ENCODE measurements at regions not wholly inside any gene's neighbourhood (a gene's known extent, or its start where the extent isn't known, plus 50 kb on each side); places are given as distances from the start of the nearest gene placed in this dataset.
A peak's percentile ranks its signal among the peaks of the same experiment; 100 is the strongest.

GRCh38 chr2:12506846-12507245, 209.9 kb upstream of the TRIB2 start:
- DNase-seq, result no peak

DNA sequence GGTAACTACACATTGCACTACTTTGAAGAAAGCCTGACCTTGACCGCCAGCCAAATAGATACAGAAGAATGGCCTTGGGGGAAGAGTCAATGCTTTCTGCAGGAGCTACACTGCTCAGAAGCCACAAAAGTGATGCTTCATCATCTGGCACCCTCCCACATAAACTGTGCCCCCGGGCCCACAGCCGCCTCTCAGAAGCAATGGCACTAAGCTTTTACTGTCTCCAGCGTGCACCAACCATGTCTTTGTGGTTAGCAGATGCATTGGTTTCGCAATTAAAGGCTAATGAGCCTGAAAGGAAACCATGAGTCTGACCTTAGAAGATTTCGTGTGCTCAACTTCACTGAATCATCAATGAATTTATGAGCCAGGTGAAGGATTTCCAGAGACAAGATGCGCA, 209.4 kb upstream of the TRIB2 start:
- DNase-seq, result peak in 4 of 5 experiments; percentile 13 to 94 (median 60)

GRCh38 chr2:12510070-12510469, 206.7 kb upstream of the TRIB2 start:
- no peak for DNase-seq

DNA sequence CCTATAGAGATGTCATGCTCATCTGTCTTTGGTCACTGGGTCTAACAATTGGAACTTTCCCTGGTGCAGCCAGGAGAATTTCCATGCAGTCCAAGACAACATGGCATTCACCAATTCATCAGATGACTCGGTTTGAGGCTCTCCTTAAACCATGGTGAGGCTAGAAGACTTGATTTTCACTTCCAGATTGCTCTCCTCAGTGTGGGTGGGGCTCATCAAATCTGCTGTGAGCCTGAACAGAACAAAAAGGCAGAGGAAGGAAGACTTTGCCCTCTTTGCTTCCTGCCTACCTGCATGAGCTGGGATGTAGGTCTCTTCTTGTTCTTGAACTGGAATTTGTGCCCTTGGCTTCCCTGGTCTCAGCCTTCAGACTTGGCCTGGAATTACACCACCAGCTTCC, 203.4 kb upstream of the TRIB2 start:
- peak in 1 of 5 experiments; percentile 63 for DNase-seq

DNA sequence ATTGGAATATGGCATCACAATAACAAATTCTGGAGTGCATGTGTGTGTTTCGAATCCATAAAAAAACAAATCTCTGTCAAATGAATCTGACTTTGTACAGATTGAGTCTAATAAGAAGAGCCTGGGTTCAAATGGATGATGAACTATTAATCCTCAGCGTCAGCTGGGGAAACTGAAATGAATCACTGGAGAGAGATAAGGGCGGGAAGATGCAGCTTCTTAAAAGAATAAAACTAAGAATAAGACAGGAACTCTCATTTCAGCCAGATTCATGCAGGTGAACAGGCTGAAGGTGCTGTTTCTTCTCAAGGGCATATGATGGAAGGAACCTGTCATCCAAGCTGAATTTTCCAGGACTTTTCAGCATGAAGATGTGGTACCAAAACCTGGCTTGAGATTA, 202.6 kb upstream of the TRIB2 start:
- DNase-seq, result peak in 1 of 5 experiments; percentile 66

- peak in 3 of 5 experiments; percentile 11 to 97 (median 41) for DNase-seq
Observed at GRCh38 chr2:12514631-12515437, 201.9 kb upstream of the TRIB2 start.

GRCh38 chr2:12515871-12516270, 200.9 kb upstream of the TRIB2 start:
- peak in 1 of 5 experiments; percentile 54 for DNase-seq

GRCh38 chr2:12533337-12534005, 183.3 kb upstream of the TRIB2 start:
- DNase-seq, result no peak

GRCh38 chr2:12534646-12535263, 182.0 kb upstream of the TRIB2 start:
- DNase-seq, result no peak

DNA sequence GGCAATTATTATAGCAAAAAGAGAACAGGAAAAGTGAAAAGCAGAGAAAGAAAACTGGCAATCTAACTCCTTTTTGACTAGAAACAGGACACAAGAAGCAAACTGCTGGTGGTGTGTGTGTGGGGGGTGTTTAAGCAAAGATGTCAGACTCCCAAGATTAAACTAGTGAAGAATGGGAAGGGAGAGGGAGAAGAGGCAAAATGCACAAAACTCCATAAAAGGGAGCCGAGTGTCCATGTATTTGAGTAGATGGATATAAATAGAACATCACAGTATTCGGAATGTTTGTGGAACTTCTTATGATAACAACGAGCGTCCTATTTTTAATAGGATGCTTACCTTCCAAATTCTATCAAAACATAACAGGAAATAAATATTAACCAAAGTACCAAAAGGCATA, 179.8 kb upstream of the TRIB2 start:
- no peak for DNase-seq

DNA sequence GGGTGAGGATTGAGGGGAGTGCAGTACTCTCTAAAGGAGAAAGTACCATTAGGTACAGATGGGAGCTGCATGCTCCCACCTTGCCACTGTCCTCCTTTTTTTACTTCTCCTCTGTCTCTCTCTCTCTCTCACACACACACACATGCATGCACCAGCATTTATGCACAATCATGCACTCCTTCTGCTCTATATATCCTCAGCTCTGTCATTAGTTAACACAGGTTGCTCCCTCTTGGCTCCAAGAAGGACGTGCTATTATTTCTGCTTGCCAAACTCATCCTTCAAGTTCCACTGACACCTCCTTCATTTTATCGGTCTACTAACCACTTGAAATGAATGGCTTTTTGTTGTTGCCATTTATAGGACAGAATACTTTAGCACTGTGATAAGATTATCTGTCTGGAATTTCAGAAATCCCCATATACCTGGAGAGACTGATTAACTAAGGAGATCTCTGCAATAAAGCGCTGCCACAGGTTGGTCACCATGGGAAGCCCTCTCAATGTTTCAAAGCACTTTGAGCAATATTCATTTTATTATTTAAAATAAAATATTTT, 178.5 kb upstream of the TRIB2 start:
- no peak for DNase-seq

- no peak for DNase-seq
Observed at GRCh38 chr2:12539336-12539735, 177.4 kb upstream of the TRIB2 start.

GRCh38 chr2:12539776-12540562, 176.8 kb upstream of the TRIB2 start:
- DNase-seq, result no peak

DNA sequence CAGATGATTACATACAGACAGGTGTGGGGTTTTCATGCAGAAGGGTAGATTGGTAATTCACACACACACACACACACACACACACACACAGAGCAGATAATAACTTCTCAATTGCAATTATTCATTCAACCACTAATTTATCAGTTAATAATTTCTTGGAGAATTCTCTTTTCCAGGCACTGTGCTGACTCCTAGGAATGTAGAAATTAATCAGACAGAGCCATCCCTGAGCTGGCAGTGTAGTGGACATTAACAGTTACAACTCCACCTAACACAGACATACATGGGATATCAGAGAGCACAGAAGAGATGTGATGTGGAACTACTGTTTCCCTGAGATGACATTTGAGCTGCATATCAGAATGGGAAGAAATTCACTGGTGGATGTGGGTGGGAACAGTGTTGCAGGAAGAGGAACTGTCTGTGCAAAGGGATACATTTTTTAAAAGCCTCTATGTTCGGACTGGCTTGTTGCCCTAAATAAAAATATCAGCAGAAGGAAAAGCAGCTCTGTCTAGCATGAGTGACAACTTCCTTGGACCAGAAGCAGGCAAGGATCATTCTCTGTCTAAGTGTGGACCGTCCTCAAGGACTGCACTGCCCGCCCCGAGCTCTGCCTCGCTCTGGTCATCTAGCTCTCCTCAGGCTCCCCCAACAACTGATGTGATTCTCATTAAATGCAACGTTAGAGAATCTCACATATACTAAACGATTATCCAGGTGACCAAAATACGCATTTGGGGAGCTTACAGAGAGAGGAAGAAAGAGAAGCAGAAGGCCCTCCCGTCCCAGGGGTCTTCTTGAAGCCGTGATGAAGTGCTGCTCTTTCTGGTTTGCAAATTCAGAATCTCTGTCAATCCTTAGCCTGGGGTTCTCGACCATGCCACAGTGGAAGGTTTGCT, 173.4 kb upstream of the TRIB2 start:
- DNase-seq, result no peak

DNA sequence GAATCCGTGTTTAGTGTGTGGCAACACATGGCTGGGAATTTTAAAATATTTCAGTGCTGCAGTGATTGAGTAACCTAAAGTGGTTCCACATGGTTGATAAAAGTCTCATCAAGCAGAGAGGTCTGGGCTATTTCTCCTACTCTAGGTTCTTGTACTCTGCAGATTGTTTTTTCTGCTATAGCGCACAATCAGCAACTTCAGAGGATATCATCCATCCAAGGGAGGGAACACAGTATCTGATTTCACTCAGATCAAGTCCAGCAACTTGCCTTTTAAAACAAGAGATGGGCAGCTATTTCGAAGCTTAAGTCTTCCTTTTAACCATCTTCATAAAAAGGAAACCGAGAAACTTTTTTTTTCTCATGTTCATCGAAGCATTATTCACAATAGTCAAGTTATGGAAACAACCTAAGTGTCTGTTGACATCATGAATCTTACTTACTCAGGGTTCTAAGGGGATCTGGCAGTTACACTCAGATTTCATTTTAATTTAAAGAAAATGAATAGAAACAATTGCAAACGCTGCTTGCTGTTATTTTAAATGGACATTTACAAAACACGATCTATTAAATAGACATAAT, 172.7 kb upstream of the TRIB2 start:
- no peak for DNase-seq

DNA sequence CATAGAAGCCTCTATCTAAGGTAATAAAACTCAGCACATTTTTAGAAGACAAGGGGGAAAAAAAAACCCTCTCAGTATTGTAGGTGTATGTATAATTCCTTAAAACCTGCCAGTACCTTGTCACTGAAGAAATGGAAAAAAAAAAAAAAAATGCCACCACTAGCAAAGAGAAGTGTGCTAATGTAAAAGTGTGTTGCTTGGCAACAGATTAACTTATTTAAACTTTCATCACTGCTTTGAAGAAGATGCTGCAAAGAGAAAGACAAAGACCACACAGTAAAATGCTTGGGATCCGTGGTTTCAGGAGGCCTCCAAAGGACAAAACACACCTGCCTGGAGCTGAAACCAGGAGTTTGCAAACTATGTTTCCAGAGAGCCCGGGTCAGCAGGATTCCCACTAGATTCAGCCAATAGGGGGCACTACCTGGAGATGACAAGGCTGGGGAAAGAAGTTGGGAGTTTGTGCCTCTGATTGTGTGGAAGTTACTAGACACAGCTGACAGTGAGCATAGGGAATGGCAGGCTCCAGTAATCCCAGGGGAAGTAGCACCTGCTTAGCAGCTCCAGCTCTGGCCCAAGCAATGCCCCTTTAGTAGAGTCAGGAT, 169.1 kb upstream of the TRIB2 start:
- DNase-seq, result no peak

DNA sequence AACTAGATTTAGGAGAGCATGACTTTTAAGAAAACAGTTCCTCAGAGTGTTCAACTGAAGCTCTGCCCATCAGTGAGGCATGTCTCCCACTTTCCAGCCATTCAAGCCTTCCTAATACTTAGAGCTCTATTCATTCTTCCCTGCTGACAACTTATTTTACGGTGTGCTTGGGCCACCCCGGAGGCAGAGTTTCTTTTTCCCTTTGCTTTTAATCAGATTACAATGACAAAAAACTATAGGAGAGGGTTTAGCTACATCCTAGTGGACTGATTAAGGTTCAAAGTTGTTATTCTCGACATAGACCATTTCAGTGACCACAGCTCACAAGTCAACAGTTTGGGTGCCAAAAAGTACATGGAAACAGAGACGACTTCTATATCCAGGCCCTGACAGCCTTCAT, 167.8 kb upstream of the TRIB2 start:
- no peak for DNase-seq

DNA sequence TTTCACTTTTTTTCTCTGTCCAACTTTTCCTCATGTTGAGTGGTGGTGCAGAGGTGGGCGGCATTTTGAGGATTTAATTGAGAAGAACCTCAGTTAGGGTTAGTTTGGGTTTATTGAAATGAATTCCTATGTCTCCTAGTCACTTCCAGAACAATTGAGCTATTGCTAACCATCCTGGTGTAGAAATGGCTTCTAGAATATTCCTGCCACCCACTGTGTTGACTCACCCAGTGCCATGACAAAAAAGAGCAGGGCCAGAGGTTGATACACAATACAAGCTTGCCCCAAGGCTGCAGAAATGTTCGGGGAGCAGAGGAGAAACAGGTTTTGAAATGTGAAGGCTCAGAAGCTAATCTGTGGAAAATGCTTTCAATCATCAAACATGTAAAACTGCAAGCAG, 167.1 kb upstream of the TRIB2 start:
- no peak for DNase-seq

GRCh38 chr2:12552092-12552491, 164.6 kb upstream of the TRIB2 start:
- no peak for DNase-seq

GRCh38 chr2:12554224-12555011, 162.3 kb upstream of the TRIB2 start:
- DNase-seq, result no peak

Data from T-helper 2 cell (primary cell).